HCT116 (cell line): ENCODE measurements at regions not wholly inside any gene's neighbourhood (a gene's known extent, or its start where the extent isn't known, plus 50 kb on each side); places are given as distances from the start of the nearest gene placed in this dataset.

Experiments
- ATAC-seq: fragments of 200-7000 bp; cut with Tn5 transposase; 2 replicates; pipeline ENCODE4 v1.9.1; 2020; ENCODE audit warnings: mild to moderate bottlenecking, moderate library complexity
- BruUV-seq: library from RNA; stranded (reverse); fragments of 400-500 nt; replicated peaks from 2 replicates; lab custom pipeline; 2021; lab: Mats Ljungman, UMichigan
- CTCF ChIA-PET: fragments of 300-600 bp; sonication (Branson Sonifier 250); formaldehyde crosslinking; loops from one replicate; lab custom pipeline; 2021; ENCODE audit warnings: antibody characterized with exemption; lab: Charles Lee
- POLR2A ChIA-PET: fragments of 300-600, 350-600 bp; sonication (Branson Sonifier 250); formaldehyde crosslinking; loops from one replicate; lab custom pipeline; 2021; ENCODE audit warnings: antibody characterized with exemption; lab: Charles Lee
- RAD21 ChIA-PET, 2 experiments: fragments of 300-600 bp; sonication (Branson Sonifier 250); formaldehyde crosslinking; loops; one replicate each; lab custom pipeline; 2023; ENCODE audit warnings: low total read pairs in 2 of 2; ENCODE audit not compliant: uncharacterized antibody in 2 of 2, unreplicated experiment in 2 of 2, low non-redundant PET in 1 of 2; lab: Charles Lee
- DNase-seq: peaks from one replicate; pipeline ENCODE4 v3.0.0-alpha.2; 2010; ENCODE audit warnings: low read depth, low spot score
- H2AFZ ChIP-seq: fragments of 200-600 bp; shearing (Covaris generic), sonication (generic); 2 replicates; pipeline ENCODE4 v1.6.1; 2017; ENCODE audit warnings: low read depth, mixed run types, mixed read lengths, antibody characterized with exemption, low read length; ENCODE audit not compliant: poor library complexity, severe bottlenecking
- H3K27ac ChIP-seq: 2 replicates; pipeline ENCODE4 v1.5.1; 2012; ENCODE audit warnings: low read depth, low read length
- H3K27me3 ChIP-seq: fragments of 200-600 bp; sonication (generic); 2 replicates; pipeline ENCODE4 v1.6.1; 2016; ENCODE audit warnings: mixed run types, low read length, mixed read lengths; ENCODE audit not compliant: insufficient read depth
- H3K36me3 ChIP-seq, 2 experiments: fragments of 200-500 bp in 1 of 2; fragments of 200-600 bp in 1 of 2; sonication (Bioruptor generic) in 1 of 2; sonication (generic) in 1 of 2; 2 replicates each; pipeline versions ENCODE4 v1.5.1 to v1.6.1; 2014 to 2016; ENCODE audit warnings: low read length in 2 of 2, inconsistent platforms in 1 of 2, mixed read lengths in 1 of 2, mixed run types in 1 of 2; ENCODE audit not compliant: insufficient read depth in 2 of 2, control insufficient read depth in 1 of 2
- H3K4me1 ChIP-seq, 2 experiments: fragments of 200-600 bp in 1 of 2; sonication (generic) in 1 of 2; 2 replicates each; pipeline versions ENCODE4 v1.5.1 to v1.6.1; 2012 to 2017; ENCODE audit warnings: low read length in 2 of 2, inconsistent platforms in 1 of 2, mild to moderate bottlenecking in 1 of 2, mixed read lengths in 1 of 2, mixed run types in 1 of 2, moderate library complexity in 1 of 2; ENCODE audit not compliant: insufficient read depth in 2 of 2, control insufficient read depth in 1 of 2
- H3K4me2 ChIP-seq: fragments of 200-600 bp; sonication (generic); 2 replicates; pipeline ENCODE4 v1.6.1; 2017; ENCODE audit warnings: mixed run types, low read length, mixed read lengths
- H3K4me3 ChIP-seq, 2 experiments: fragments of 200-600 bp in 1 of 2; sonication (generic) in 1 of 2; replicated peaks in 1 of 2; 2 replicates each; pipeline ENCODE4 v1.5.1; 2011 to 2016; ENCODE audit warnings: low read length in 2 of 2, control low read depth in 1 of 2, low read depth in 1 of 2, mild to moderate bottlenecking in 1 of 2, mixed read lengths in 1 of 2, mixed run types in 1 of 2
- H3K79me2 ChIP-seq: fragments of 200-600 bp; sonication (generic); 2 replicates; pipeline ENCODE4 v1.6.1; 2017; ENCODE audit warnings: mild to moderate bottlenecking, mixed run types, low read length, moderate library complexity, mixed read lengths; ENCODE audit not compliant: insufficient read depth
- H3K9ac ChIP-seq: fragments of 200-600 bp; sonication (generic); 2 replicates; pipeline ENCODE4 v1.6.1; 2016; ENCODE audit warnings: low read length, mixed read lengths
- H3K9me2 ChIP-seq: fragments of 200-600 bp; sonication (generic), shearing (Covaris generic); 2 replicates; pipeline ENCODE4 v1.6.1; 2017; ENCODE audit warnings: mixed run types, mild to moderate bottlenecking, moderate library complexity; ENCODE audit not compliant: insufficient read depth
- H3K9me3 ChIP-seq, 2 experiments: fragments of 200-500 bp in 1 of 2; fragments of 200-600 bp in 1 of 2; sonication (Bioruptor generic) in 1 of 2; sonication (generic) in 1 of 2; 2 replicates each; pipeline ENCODE4 v1.6.1; 2014 to 2017; ENCODE audit warnings: low read length in 2 of 2, mixed read lengths in 2 of 2, inconsistent platforms in 1 of 2, low read depth in 1 of 2, mild to moderate bottlenecking in 1 of 2, mixed run types in 1 of 2, moderate library complexity in 1 of 2; ENCODE audit not compliant: control insufficient read depth in 1 of 2, insufficient read depth in 1 of 2
- H4K20me1 ChIP-seq: fragments of 200-600 bp; sonication (generic), shearing (Covaris generic); 2 replicates; pipeline ENCODE4 v1.6.1; 2017; ENCODE audit warnings: mixed run types, mild to moderate bottlenecking, moderate library complexity; ENCODE audit not compliant: insufficient read depth
- CBX3 ChIP-seq: IDR thresholded peaks from 2 replicates; pipeline ENCODE4 v1.6.1; 2012; ENCODE audit warnings: low read depth
- CEBPB ChIP-seq: IDR thresholded peaks from 2 replicates; pipeline ENCODE4 v1.6.1; 2012; ENCODE audit warnings: low read depth
- CTCF ChIP-seq, 3 experiments: fragments of 200-600 bp in 1 of 3; sonication (generic) in 1 of 3; IDR thresholded peaks in 2 of 3; conservative IDR thresholded peaks in 1 of 3; 2 replicates each; pipeline ENCODE4 v1.5.1; 2012 to 2017; ENCODE audit warnings: low read depth in 2 of 3, low read length in 2 of 3, antibody characterized with exemption in 1 of 3, borderline replicate concordance in 1 of 3, control low read depth in 1 of 3, mild to moderate bottlenecking in 1 of 3, mixed read lengths in 1 of 3, mixed run types in 1 of 3, moderate library complexity in 1 of 3; ENCODE audit not compliant: insufficient read depth in 1 of 3
- EGR1 ChIP-seq: IDR thresholded peaks from 2 replicates; pipeline ENCODE4 v1.6.1; 2012; ENCODE audit warnings: low read depth
- ELF1 ChIP-seq: IDR thresholded peaks from 2 replicates; pipeline ENCODE4 v1.6.1; 2012; ENCODE audit warnings: low read depth, borderline replicate concordance
- EZH2 ChIP-seq: fragments of 200-600 bp; sonication (generic); IDR thresholded peaks from 2 replicates; pipeline ENCODE4 v1.6.1; 2017; ENCODE audit warnings: antibody characterized with exemption, mixed run types
- EZH2phosphoT487 ChIP-seq: fragments of 200-600 bp; IDR thresholded peaks from 2 replicates; pipeline ENCODE4 v1.6.1; 2018; ENCODE audit warnings: antibody characterized with exemption, borderline replicate concordance
- FOSL1 ChIP-seq: IDR thresholded peaks from 2 replicates; pipeline ENCODE4 v1.6.1; 2012; ENCODE audit warnings: low read depth
- JUND ChIP-seq: IDR thresholded peaks from 2 replicates; pipeline ENCODE4 v1.6.1; 2012
- RAD21 ChIP-seq: IDR thresholded peaks from 2 replicates; pipeline ENCODE4 v1.6.1; 2012; ENCODE audit warnings: low read depth, mild to moderate bottlenecking
- SP1 ChIP-seq: IDR thresholded peaks from 2 replicates; pipeline ENCODE4 v1.6.1; 2012; ENCODE audit warnings: low read depth
- SRF ChIP-seq: IDR thresholded peaks from 2 replicates; pipeline ENCODE4 v1.6.1; 2012; ENCODE audit warnings: low read depth
- TCF7L2 ChIP-seq: IDR thresholded peaks from 2 replicates; pipeline ENCODE4 v1.7.0; 2011; ENCODE audit warnings: borderline replicate concordance, inconsistent platforms; ENCODE audit not compliant: insufficient read depth, insufficient read length; ENCODE audit errors: extremely low read depth
- YY1 ChIP-seq: IDR thresholded peaks from 2 replicates; pipeline ENCODE4 v1.6.1; 2011; ENCODE audit warnings: low read length, low read depth, moderate library complexity, mild to moderate bottlenecking; ENCODE audit not compliant: insufficient replicate concordance; ENCODE audit errors: extremely low read depth
- ZFX ChIP-seq: fragments of 450-650 bp; IDR thresholded peaks from 2 replicates; pipeline ENCODE4 v1.6.1; 2017
- intact Hi-C: fragments of 100-400 bp; cut with micrococcal nuclease; formaldehyde crosslinking; loops from 2 replicates; pipeline ENCODE4 v1.10.0; 2022
- TF ChIP-seq, protein P1 (sequence below): IDR thresholded peaks from 2 replicates; pipeline ENCODE4 v1.6.1; 2011; ENCODE audit warnings: mild to moderate bottlenecking, low read length, moderate library complexity; ENCODE audit not compliant: insufficient replicate concordance; ENCODE audit errors: extremely low read depth
- TF ChIP-seq, protein P2 (sequence below): IDR thresholded peaks from 2 replicates; pipeline ENCODE4 v1.6.1; 2012
- TF ChIP-seq, protein P3 (sequence below): IDR thresholded peaks from 2 replicates; pipeline ENCODE4 v1.6.1; 2012; ENCODE audit warnings: low read depth

GRCh38 chr5:63341442-63341841, 620.8 kb downstream of the HTR1A start:
- Histone ChIP-seq H3K4me1 (no peaks in the 10 kb centered on the region), H2AFZ (no peak overlapping the region), H3K27me3 (no peaks in the 10 kb centered on the region), H3K9me2 (no peaks in the 10 kb centered on the region), H3K9ac (no peak overlapping the region), H3K4me3 (no peak overlapping the region), H3K9me3 (peaks cover 0 to 4% of the 10 kb centered on the region in 2 experiments; a peak in 2 of 4 replicates), H3K36me3 (no peaks in the 10 kb centered on the region)
- ATAC-seq (no peak), DNase-seq (no peak)
- ChIA-PET POLR2A (no interaction called here), CTCF (no interaction called here)
- intact Hi-C loops, result no loop called here
- TF ChIP-seq SRF, result no peak
- TF ChIP-seq, protein P1, sequence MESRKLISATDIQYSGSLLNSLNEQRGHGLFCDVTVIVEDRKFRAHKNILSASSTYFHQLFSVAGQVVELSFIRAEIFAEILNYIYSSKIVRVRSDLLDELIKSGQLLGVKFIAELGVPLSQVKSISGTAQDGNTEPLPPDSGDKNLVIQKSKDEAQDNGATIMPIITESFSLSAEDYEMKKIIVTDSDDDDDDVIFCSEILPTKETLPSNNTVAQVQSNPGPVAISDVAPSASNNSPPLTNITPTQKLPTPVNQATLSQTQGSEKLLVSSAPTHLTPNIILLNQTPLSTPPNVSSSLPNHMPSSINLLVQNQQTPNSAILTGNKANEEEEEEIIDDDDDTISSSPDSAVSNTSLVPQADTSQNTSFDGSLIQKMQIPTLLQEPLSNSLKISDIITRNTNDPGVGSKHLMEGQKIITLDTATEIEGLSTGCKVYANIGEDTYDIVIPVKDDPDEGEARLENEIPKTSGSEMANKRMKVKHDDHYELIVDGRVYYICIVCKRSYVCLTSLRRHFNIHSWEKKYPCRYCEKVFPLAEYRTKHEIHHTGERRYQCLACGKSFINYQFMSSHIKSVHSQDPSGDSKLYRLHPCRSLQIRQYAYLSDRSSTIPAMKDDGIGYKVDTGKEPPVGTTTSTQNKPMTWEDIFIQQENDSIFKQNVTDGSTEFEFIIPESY, result no peak
- no peak for TF ChIP-seq SP1
- no peak for TF ChIP-seq RAD21
- no peak for TF ChIP-seq TCF7L2
- TF ChIP-seq EZH2phosphoT487, result no peak
- TF ChIP-seq, protein P2, sequence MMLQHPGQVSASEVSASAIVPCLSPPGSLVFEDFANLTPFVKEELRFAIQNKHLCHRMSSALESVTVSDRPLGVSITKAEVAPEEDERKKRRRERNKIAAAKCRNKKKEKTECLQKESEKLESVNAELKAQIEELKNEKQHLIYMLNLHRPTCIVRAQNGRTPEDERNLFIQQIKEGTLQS, result no peak
- TF ChIP-seq CTCF (IDR thresholded peaks at IDR 0.05 in 2 of 3, conservative IDR thresholded peaks at IDR 0.05 in 1 of 3; ENCODE audit: borderline replicate concordance in 1 of 3, insufficient read depth in 1 of 3, low read depth in 2 of 3, low read length in 2 of 3), result no peak
- no peak for TF ChIP-seq EGR1
- TF ChIP-seq JUND, result no peak
- TF ChIP-seq CEBPB, result no peak
- no peak for TF ChIP-seq FOSL1
- no peak for TF ChIP-seq EZH2
- TF ChIP-seq CBX3, result no peak
- no peak for TF ChIP-seq ELF1
- TF ChIP-seq ZFX, result no peak
- TF ChIP-seq YY1, result no peak
- TF ChIP-seq, protein P3, sequence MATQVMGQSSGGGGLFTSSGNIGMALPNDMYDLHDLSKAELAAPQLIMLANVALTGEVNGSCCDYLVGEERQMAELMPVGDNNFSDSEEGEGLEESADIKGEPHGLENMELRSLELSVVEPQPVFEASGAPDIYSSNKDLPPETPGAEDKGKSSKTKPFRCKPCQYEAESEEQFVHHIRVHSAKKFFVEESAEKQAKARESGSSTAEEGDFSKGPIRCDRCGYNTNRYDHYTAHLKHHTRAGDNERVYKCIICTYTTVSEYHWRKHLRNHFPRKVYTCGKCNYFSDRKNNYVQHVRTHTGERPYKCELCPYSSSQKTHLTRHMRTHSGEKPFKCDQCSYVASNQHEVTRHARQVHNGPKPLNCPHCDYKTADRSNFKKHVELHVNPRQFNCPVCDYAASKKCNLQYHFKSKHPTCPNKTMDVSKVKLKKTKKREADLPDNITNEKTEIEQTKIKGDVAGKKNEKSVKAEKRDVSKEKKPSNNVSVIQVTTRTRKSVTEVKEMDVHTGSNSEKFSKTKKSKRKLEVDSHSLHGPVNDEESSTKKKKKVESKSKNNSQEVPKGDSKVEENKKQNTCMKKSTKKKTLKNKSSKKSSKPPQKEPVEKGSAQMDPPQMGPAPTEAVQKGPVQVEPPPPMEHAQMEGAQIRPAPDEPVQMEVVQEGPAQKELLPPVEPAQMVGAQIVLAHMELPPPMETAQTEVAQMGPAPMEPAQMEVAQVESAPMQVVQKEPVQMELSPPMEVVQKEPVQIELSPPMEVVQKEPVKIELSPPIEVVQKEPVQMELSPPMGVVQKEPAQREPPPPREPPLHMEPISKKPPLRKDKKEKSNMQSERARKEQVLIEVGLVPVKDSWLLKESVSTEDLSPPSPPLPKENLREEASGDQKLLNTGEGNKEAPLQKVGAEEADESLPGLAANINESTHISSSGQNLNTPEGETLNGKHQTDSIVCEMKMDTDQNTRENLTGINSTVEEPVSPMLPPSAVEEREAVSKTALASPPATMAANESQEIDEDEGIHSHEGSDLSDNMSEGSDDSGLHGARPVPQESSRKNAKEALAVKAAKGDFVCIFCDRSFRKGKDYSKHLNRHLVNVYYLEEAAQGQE, result no peak
- TF ChIP-seq, all 23 proteins: peak for 0
- Histone ChIP-seq H3K79me2 (no peaks in the 10 kb centered on the region), H4K20me1 (no peaks in the 10 kb centered on the region), H3K4me2 (no peak overlapping the region), H3K27ac (no peak overlapping the region)
- BruUV-seq, result no TSS peak
- RAD21 ChIA-PET, result no interaction called here
